Activated naive CD4-positive, alpha-beta T cell treated with anti-CD3 and anti-CD28 coated beads, Interleukin-2, amount 50 U/mL, for 24 hours (primary cell): ENCODE measurements at regions not wholly inside any gene's neighbourhood (a gene's known extent, or its start where the extent isn't known, plus 50 kb on each side); places are given as distances from the start of the nearest gene placed in this dataset.

Experiments used
- H3K27ac Mint-ChIP-seq: one replicate; pipeline ENCODE4 v1.8.0; 2021; ENCODE audit warnings: mild to moderate bottlenecking, mixed read lengths
- H3K27me3 Mint-ChIP-seq: one replicate; pipeline ENCODE4 v1.8.0; 2021; ENCODE audit warnings: mixed read lengths
- H3K36me3 Mint-ChIP-seq: one replicate; pipeline ENCODE4 v1.8.0; 2021; ENCODE audit warnings: mixed read lengths
- H3K4me1 Mint-ChIP-seq: one replicate; pipeline ENCODE4 v1.8.0; 2021; ENCODE audit warnings: mixed read lengths
- H3K4me3 Mint-ChIP-seq: one replicate; pipeline ENCODE4 v1.8.0; 2021; ENCODE audit warnings: mild to moderate bottlenecking, mixed read lengths
- H3K9me3 Mint-ChIP-seq: one replicate; pipeline ENCODE4 v1.8.0; 2021; ENCODE audit warnings: mixed read lengths

DNA sequence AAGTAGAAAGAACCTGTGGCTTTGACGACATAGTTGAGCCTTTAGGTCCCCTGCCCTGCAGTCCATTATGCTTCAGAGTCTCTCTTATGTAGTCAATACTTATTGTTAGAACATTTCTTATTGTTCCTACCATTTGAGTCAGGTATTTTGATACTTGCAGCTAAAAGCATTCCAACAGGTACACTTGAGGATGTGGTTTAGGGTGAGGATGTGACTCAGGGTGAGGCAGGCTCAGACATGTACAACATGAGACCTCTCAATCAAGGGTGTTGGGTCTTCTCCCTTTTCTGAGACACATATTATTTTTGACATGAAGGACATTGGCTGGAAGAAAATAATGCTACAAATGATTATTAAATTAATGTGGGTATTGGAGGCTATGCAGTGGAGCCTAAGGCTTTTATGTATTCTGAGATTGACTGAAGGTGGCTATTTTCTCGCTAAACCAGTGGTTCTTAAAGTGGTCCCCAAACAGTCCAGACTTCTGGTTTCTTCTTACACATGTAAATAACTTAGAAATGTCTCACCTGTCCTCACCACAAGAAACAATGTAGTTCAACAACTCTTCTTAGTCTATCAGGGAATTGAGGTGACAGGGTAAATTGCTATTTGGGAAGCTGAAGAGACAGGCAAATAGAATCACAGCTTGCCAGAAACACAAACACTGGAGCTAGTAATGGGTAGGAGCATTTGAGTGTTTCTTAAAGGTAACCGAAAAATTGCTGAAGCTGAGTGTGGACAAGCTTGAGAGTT is 135.5 kb upstream of the ZPLD1 start:
- Mint-ChIP-seq H3K4me3 (no peak overlapping the region), H3K4me1 (no peaks in the 10 kb centered on the region), H3K9me3 (no peaks in the 10 kb centered on the region), H3K27ac (no peak overlapping the region), H3K27me3 (peaks cover 23% of the 10 kb centered on the region), H3K36me3 (no peaks in the 10 kb centered on the region)

- no peak overlapping the region for H3K27ac Mint-ChIP-seq
Measured at GRCh38 chr3:102301155-102301880, 133.5 kb upstream of the ZPLD1 start.

GRCh38 chr3:102302020-102302419 is 132.8 kb upstream of the ZPLD1 start:
- Mint-ChIP-seq H3K36me3 (no peaks in the 10 kb centered on the region), H3K9me3 (no peaks in the 10 kb centered on the region), H3K4me1 (no peaks in the 10 kb centered on the region), H3K27ac (no peak overlapping the region), H3K27me3 (peaks cover 16% of the 10 kb centered on the region), H3K4me3 (no peak overlapping the region)

More at GRCh38 chr3:102301155-102301880, 133.5 kb upstream of the ZPLD1 start:
- H3K36me3 Mint-ChIP-seq, result no peaks in the 10 kb centered on the region
- H3K4me3 Mint-ChIP-seq, result no peak overlapping the region
- H3K27me3 Mint-ChIP-seq, result peaks cover 16% of the 10 kb centered on the region
- no peaks in the 10 kb centered on the region for H3K9me3 Mint-ChIP-seq
- no peaks in the 10 kb centered on the region for H3K4me1 Mint-ChIP-seq

DNA sequence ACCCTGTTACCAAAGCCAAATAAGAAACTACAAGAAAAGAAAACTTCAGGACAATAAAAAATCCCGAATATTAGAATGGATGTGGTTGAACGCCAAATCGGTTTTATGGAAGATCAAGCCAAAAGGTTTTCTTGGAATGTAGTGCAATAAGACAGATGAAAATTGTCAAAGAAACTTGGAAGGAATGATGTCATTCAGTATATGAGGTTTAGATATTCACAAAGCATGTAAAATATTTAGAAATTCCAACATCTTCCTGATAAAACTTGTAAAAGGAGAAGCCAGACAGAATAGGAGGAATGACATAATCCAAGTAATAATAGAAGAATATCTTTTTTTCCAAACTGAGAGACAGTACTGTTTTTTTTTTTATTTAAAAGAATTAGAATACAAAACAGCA is 130.3 kb upstream of the ZPLD1 start:
- no peaks in the 10 kb centered on the region for H3K36me3 Mint-ChIP-seq
- peaks cover 17% of the 10 kb centered on the region for H3K27me3 Mint-ChIP-seq
- no peak overlapping the region for H3K4me3 Mint-ChIP-seq
- no peaks in the 10 kb centered on the region for H3K4me1 Mint-ChIP-seq
- no peaks in the 10 kb centered on the region for H3K9me3 Mint-ChIP-seq
- no peak overlapping the region for H3K27ac Mint-ChIP-seq

DNA sequence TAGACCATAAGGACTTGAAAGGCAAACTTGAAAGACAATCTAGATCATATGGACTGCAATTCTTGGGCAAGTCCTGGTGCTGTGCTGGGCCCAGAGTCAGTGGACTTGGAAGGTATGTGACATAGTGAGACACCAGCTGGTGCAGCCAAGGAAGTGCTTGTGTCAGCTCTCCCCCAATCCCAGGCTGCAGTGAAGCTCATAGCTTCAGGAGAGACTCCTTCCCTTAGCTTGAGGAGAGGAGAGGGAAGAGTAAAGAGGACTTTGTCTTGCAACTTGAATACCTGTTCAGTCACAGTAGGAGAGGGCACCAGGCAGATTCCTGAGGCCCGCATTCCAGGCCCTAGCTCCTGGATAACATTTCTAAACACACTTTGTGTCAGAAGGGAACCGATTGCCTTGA is 127.4 kb upstream of the ZPLD1 start:
- Mint-ChIP-seq H3K9me3 (peaks cover 4% of the 10 kb centered on the region), H3K36me3 (no peaks in the 10 kb centered on the region), H3K27me3 (peaks cover 16% of the 10 kb centered on the region), H3K27ac (no peak overlapping the region), H3K4me3 (no peak overlapping the region), H3K4me1 (no peaks in the 10 kb centered on the region)

DNA sequence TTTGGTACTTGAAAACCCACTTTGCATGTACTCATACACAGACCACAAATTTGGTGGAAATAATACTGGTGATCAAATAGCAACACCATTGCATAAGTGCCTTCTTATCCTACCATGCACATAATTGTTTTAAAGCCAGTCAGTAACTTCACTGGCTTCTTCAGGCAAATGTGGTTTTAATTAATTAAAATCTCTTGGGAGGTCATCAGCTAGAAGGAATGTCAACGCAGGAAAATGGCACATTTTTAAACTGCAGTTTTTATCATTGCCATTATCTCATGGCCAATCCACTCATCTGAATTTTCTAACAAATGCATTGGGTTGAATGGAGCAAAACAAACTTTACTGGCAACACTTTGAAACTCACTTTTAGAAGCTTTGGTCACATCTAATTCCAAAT is 105.7 kb upstream of the ZPLD1 start:
- H3K36me3 Mint-ChIP-seq, result no peaks in the 10 kb centered on the region
- no peaks in the 10 kb centered on the region for H3K9me3 Mint-ChIP-seq
- no peak overlapping the region for H3K27ac Mint-ChIP-seq
- no peaks in the 10 kb centered on the region for H3K4me1 Mint-ChIP-seq
- H3K4me3 Mint-ChIP-seq, result no peak overlapping the region
- peaks cover 12% of the 10 kb centered on the region for H3K27me3 Mint-ChIP-seq

DNA sequence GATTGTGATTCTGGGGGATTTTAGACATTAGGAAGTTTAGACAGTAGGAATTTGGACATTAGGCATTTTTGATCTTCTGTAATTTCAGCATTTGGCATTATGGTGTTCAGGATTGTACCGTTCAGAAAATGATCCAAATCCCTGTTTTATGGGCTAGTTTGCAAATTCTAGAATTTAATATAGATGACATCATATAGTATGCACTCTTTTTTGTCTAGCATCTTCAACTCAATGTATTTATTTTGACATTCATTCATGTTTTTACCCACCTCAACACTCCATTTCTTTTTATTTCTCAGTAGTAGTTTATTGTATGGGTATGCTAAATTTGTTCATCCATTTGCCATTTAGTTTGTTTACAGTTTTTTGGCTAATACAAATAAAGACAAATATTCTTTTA is 105.3 kb upstream of the ZPLD1 start:
- H3K9me3 Mint-ChIP-seq, result no peaks in the 10 kb centered on the region
- no peak overlapping the region for H3K4me3 Mint-ChIP-seq
- H3K27ac Mint-ChIP-seq, result no peak overlapping the region
- no peaks in the 10 kb centered on the region for H3K4me1 Mint-ChIP-seq
- peaks cover 12% of the 10 kb centered on the region for H3K27me3 Mint-ChIP-seq
- no peaks in the 10 kb centered on the region for H3K36me3 Mint-ChIP-seq

DNA sequence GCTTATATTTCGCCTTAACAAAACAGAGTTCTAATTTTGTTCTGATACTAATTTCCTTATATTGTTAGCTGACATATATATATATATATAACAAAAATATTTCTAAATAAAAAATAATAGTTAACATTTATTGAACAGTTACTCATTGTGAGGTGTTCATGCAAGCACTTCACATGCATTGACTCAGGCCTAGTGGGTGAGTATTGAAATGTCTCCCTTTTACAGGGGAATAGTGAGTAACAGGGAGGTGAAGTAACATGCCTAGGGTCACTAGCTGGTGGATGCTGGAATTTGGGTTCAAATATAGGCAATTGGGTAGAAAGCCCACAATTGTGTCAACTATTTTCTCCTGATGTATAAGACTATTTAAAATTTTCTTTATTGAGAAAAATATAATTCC is 102.6 kb upstream of the ZPLD1 start:
- H3K36me3 Mint-ChIP-seq, result no peaks in the 10 kb centered on the region
- H3K9me3 Mint-ChIP-seq, result no peaks in the 10 kb centered on the region
- H3K4me1 Mint-ChIP-seq, result no peaks in the 10 kb centered on the region
- peaks cover 14% of the 10 kb centered on the region for H3K27me3 Mint-ChIP-seq
- no peak overlapping the region for H3K4me3 Mint-ChIP-seq
- H3K27ac Mint-ChIP-seq, result no peak overlapping the region

GRCh38 chr3:102332934-102333333 is 101.9 kb upstream of the ZPLD1 start:
- H3K4me1 Mint-ChIP-seq, result no peaks in the 10 kb centered on the region
- no peak overlapping the region for H3K27ac Mint-ChIP-seq
- H3K36me3 Mint-ChIP-seq, result no peaks in the 10 kb centered on the region
- H3K9me3 Mint-ChIP-seq, result no peaks in the 10 kb centered on the region
- H3K4me3 Mint-ChIP-seq, result no peak overlapping the region
- H3K27me3 Mint-ChIP-seq, result peaks cover 12% of the 10 kb centered on the region

GRCh38 chr3:102336130-102336529 is 98.7 kb upstream of the ZPLD1 start:
- Mint-ChIP-seq H3K4me3 (no peak overlapping the region), H3K27me3 (peaks cover 10% of the 10 kb centered on the region)

GRCh38 chr3:102339671-102340070 is 95.1 kb upstream of the ZPLD1 start:
- Mint-ChIP-seq H3K9me3 (no peaks in the 10 kb centered on the region), H3K27me3 (peaks cover 12% of the 10 kb centered on the region), H3K27ac (no peak overlapping the region), H3K36me3 (no peaks in the 10 kb centered on the region), H3K4me1 (no peaks in the 10 kb centered on the region), H3K4me3 (no peak overlapping the region)

More at GRCh38 chr3:102336130-102336529, 98.7 kb upstream of the ZPLD1 start:
- Mint-ChIP-seq H3K27ac (no peak overlapping the region), H3K4me1 (no peaks in the 10 kb centered on the region), H3K36me3 (no peaks in the 10 kb centered on the region), H3K9me3 (no peaks in the 10 kb centered on the region)

- Mint-ChIP-seq H3K4me1 (no peaks in the 10 kb centered on the region), H3K27ac (no peak overlapping the region), H3K4me3 (no peak overlapping the region), H3K36me3 (no peaks in the 10 kb centered on the region), H3K9me3 (no peaks in the 10 kb centered on the region), H3K27me3 (peaks cover 20% of the 10 kb centered on the region)
Measured at GRCh38 chr3:102346897-102347296, 87.9 kb upstream of the ZPLD1 start.

- no peaks in the 10 kb centered on the region for H3K9me3 Mint-ChIP-seq
- peaks cover 17% of the 10 kb centered on the region for H3K27me3 Mint-ChIP-seq
- no peaks in the 10 kb centered on the region for H3K4me1 Mint-ChIP-seq
- no peak overlapping the region for H3K27ac Mint-ChIP-seq
- no peaks in the 10 kb centered on the region for H3K36me3 Mint-ChIP-seq
- no peak overlapping the region for H3K4me3 Mint-ChIP-seq
Measured at GRCh38 chr3:102348904-102349303, 85.9 kb upstream of the ZPLD1 start.

DNA sequence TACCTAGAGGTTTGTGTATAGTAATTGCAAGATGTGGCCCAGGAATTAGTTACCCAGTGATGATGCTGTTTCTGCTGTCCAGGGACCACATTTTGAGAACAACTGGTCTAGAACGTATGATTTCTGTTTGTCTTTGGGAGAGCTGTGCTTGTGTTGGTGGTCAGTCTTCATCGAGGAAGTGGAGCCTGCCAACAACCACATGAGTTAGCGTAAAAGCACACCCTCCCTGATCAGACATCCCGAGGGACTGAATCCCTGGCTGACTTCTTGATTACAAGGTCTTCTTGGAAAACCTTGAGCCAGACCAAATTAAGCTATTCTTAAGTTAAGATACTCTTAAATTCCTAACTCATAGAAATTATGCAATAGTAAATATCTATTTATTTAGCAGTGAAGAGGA is 81.7 kb upstream of the ZPLD1 start:
- Mint-ChIP-seq H3K36me3 (no peaks in the 10 kb centered on the region), H3K27me3 (peaks cover 6% of the 10 kb centered on the region), H3K27ac (no peak overlapping the region), H3K9me3 (no peaks in the 10 kb centered on the region), H3K4me3 (no peak overlapping the region), H3K4me1 (no peaks in the 10 kb centered on the region)

- Mint-ChIP-seq H3K9me3 (no peaks in the 10 kb centered on the region), H3K4me3 (no peak overlapping the region), H3K4me1 (no peaks in the 10 kb centered on the region), H3K27ac (no peak overlapping the region), H3K36me3 (no peaks in the 10 kb centered on the region), H3K27me3 (peaks cover 4% of the 10 kb centered on the region)
Measured at GRCh38 chr3:102353805-102354204, 81.0 kb upstream of the ZPLD1 start.

- no peak overlapping the region for H3K27ac Mint-ChIP-seq
- no peaks in the 10 kb centered on the region for H3K9me3 Mint-ChIP-seq
- no peaks in the 10 kb centered on the region for H3K36me3 Mint-ChIP-seq
- peaks cover 4% of the 10 kb centered on the region for H3K27me3 Mint-ChIP-seq
- H3K4me3 Mint-ChIP-seq, result no peak overlapping the region
- no peaks in the 10 kb centered on the region for H3K4me1 Mint-ChIP-seq
Measured at GRCh38 chr3:102354818-102355515, 79.8 kb upstream of the ZPLD1 start.
